Hepatocyte (in vitro differentiated cells): ENCODE measurements at regions not wholly inside any gene's neighbourhood (a gene's known extent, or its start where the extent isn't known, plus 50 kb on each side); places are given as distances from the start of the nearest gene placed in this dataset.

Source experiments
- EZH2phosphoT487 ChIP-seq: fragments of 200-600 bp; sonication (generic); IDR thresholded peaks from one replicate; pipeline ENCODE4 v1.6.1; 2018; ENCODE audit warnings: antibody characterized with exemption, mild to moderate bottlenecking, low read depth, moderate library complexity; ENCODE audit not compliant: unreplicated experiment, severe bottlenecking
- TF ChIP-seq, protein P1 (sequence below): fragments of 200-600 bp; sonication (generic); IDR thresholded peaks from 2 replicates; pipeline ENCODE4 v1.5.1; 2016; ENCODE audit warnings: antibody characterized with exemption, mild to moderate bottlenecking; ENCODE audit not compliant: poor library complexity

DNA sequence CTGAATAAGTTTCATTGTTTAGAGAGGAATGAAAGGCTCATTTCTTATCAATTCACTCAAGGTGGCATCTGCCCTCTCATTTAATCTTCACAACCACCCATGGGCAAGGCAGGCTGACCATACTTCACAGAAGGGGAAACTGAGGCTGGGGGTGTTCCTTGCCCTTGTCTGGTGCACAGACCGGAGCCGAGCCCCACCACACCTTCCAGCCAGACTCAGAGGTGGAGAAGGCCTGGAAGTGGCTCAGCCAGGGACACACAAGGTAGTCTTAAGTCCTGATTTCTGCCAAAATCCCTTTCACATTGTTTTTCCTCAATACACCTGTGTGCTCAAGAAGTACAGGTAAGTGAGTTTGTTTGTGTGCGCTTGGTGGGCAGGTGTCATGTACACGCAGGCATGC lies 111.9 kb upstream of the TEX51 start:
- TF ChIP-seq, protein P1, sequence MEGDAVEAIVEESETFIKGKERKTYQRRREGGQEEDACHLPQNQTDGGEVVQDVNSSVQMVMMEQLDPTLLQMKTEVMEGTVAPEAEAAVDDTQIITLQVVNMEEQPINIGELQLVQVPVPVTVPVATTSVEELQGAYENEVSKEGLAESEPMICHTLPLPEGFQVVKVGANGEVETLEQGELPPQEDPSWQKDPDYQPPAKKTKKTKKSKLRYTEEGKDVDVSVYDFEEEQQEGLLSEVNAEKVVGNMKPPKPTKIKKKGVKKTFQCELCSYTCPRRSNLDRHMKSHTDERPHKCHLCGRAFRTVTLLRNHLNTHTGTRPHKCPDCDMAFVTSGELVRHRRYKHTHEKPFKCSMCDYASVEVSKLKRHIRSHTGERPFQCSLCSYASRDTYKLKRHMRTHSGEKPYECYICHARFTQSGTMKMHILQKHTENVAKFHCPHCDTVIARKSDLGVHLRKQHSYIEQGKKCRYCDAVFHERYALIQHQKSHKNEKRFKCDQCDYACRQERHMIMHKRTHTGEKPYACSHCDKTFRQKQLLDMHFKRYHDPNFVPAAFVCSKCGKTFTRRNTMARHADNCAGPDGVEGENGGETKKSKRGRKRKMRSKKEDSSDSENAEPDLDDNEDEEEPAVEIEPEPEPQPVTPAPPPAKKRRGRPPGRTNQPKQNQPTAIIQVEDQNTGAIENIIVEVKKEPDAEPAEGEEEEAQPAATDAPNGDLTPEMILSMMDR, result no peak
- no peak for TF ChIP-seq EZH2phosphoT487
